ENCODE measurements at regions not wholly inside any gene's neighbourhood (a gene's known extent, or its start where the extent isn't known, plus 50 kb on each side); places are given as distances from the start of the nearest gene placed in this dataset.

GRCh38 chr3:5840056-5840455, 652.5 kb downstream of the EDEM1 start:
- Histone ChIP-seq H3K4me1 (ENCODE audit: control insufficient read depth, insufficient read depth, low read length) (no peaks in the 10 kb centered on the region), H3K4me3 (ENCODE audit: low read length) (no peak overlapping the region), H3K36me3 (ENCODE audit: control insufficient read depth, insufficient read depth, low read length) (no peaks in the 10 kb centered on the region), H3K9me3 (ENCODE audit: control insufficient read depth, low read length) (no peaks in the 10 kb centered on the region), H3K27ac (ENCODE audit: low read depth, low read length) (no peak overlapping the region), H3K27me3 (ENCODE audit: control insufficient read depth, insufficient read depth, low read length, poor library complexity, severe bottlenecking) (no peaks in the 10 kb centered on the region), H3K9ac (ENCODE audit: extremely low read depth, low read length, poor library complexity, severe bottlenecking) (no peak overlapping the region)
- Mint-ChIP-seq H3K4me1 (no peaks in the 10 kb centered on the region), H3K27me3 (ENCODE audit: insufficient read depth) (no peaks in the 10 kb centered on the region), H3K27ac (no peak overlapping the region), H3K9me3 (no peaks in the 10 kb centered on the region), H3K36me3 (ENCODE audit: low read depth) (no peaks in the 10 kb centered on the region), H3K4me3 (no peak overlapping the region)
- 88 to 94% methylated on average over 1 to 3 of the region's 3 CpGs for WGBS, 2 experiments (ENCODE audit: insufficient coverage in 1 of 2, insufficient read length in 1 of 2)
- TF ChIP-seq, protein P1, sequence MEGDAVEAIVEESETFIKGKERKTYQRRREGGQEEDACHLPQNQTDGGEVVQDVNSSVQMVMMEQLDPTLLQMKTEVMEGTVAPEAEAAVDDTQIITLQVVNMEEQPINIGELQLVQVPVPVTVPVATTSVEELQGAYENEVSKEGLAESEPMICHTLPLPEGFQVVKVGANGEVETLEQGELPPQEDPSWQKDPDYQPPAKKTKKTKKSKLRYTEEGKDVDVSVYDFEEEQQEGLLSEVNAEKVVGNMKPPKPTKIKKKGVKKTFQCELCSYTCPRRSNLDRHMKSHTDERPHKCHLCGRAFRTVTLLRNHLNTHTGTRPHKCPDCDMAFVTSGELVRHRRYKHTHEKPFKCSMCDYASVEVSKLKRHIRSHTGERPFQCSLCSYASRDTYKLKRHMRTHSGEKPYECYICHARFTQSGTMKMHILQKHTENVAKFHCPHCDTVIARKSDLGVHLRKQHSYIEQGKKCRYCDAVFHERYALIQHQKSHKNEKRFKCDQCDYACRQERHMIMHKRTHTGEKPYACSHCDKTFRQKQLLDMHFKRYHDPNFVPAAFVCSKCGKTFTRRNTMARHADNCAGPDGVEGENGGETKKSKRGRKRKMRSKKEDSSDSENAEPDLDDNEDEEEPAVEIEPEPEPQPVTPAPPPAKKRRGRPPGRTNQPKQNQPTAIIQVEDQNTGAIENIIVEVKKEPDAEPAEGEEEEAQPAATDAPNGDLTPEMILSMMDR (conservative IDR thresholded peaks at IDR 0.05): no peak
- no peak for DNase-seq

DNA sequence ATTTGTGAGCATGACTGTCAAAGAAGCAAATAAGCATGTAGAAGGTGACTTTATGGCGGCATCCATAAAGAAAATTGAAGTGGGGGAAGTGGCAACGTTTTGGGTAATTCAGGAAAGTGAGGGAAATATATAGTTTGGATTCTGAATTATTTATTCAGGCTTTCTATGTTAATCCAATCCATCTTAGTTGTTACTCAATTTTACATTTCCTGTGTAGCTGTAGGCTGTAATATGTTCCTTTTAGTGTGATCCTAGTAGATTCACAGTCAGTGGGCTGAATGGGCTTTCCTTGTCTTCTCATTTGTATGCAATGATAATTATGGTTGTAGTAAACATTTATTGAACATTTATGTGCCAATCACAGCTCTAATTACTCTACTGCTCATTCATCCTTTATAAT, 654.1 kb downstream of the EDEM1 start:
- Histone ChIP-seq H3K4me1 (ENCODE audit: control insufficient read depth, insufficient read depth, low read length) (no peaks in the 10 kb centered on the region), H3K4me3 (ENCODE audit: low read length) (no peak overlapping the region), H3K9ac (ENCODE audit: extremely low read depth, low read length, poor library complexity, severe bottlenecking) (no peak overlapping the region), H3K27me3 (ENCODE audit: control insufficient read depth, insufficient read depth, low read length, poor library complexity, severe bottlenecking) (no peaks in the 10 kb centered on the region), H3K9me3 (ENCODE audit: control insufficient read depth, low read length) (no peaks in the 10 kb centered on the region), H3K36me3 (ENCODE audit: control insufficient read depth, insufficient read depth, low read length) (no peaks in the 10 kb centered on the region), H3K27ac (ENCODE audit: low read depth, low read length) (no peak overlapping the region)
- no peak for DNase-seq
- H3K36me3 Mint-ChIP-seq (ENCODE audit: low read depth): no peaks in the 10 kb centered on the region
- TF ChIP-seq, protein P1 (conservative IDR thresholded peaks at IDR 0.05): no peak
- no peaks in the 10 kb centered on the region for H3K4me1 Mint-ChIP-seq
- H3K4me3 Mint-ChIP-seq: no peak overlapping the region
- WGBS, 2 experiments (ENCODE audit: insufficient coverage in 1 of 2, insufficient read length in 1 of 2): 94% methylated on average over 2 of the region's 2 CpGs; no CpG with 5 or more reads in 1 of the 2 experiments
- H3K9me3 Mint-ChIP-seq: no peaks in the 10 kb centered on the region
- no peaks in the 10 kb centered on the region for H3K27me3 Mint-ChIP-seq (ENCODE audit: insufficient read depth)
- no peak overlapping the region for H3K27ac Mint-ChIP-seq

DNA sequence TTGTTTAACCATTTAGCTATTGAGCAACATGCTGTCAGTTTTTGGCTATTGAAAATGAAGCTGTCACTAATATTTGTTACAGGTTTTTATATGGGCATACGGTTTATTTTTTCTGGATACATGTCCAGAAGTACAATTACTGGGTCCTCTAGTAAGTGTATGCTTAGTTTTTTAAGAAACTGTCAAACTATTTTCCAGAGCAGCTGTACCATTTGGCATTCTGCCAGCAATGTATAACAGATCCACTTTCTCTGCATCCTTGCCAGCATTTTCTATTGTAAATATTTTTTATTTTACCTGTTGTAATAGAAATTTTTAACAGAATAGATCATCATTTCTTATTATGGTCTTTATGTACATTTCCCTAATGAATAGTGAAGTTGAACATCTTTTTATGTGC, 658.8 kb downstream of the EDEM1 start:
- 100% methylated on average over 1 of the region's 1 CpG for WGBS, 2 experiments (ENCODE audit: insufficient coverage in 1 of 2, insufficient read length in 1 of 2)
- Histone ChIP-seq H3K27me3 (ENCODE audit: control insufficient read depth, insufficient read depth, low read length, poor library complexity, severe bottlenecking) (no peaks in the 10 kb centered on the region), H3K4me1 (ENCODE audit: control insufficient read depth, insufficient read depth, low read length) (no peaks in the 10 kb centered on the region), H3K36me3 (ENCODE audit: control insufficient read depth, insufficient read depth, low read length) (no peaks in the 10 kb centered on the region), H3K27ac (ENCODE audit: low read depth, low read length) (no peak overlapping the region), H3K9ac (ENCODE audit: extremely low read depth, low read length, poor library complexity, severe bottlenecking) (no peak overlapping the region), H3K4me3 (ENCODE audit: low read length) (no peak overlapping the region), H3K9me3 (ENCODE audit: control insufficient read depth, low read length) (no peaks in the 10 kb centered on the region)
- Mint-ChIP-seq H3K27ac (no peak overlapping the region), H3K36me3 (ENCODE audit: low read depth) (no peaks in the 10 kb centered on the region), H3K27me3 (ENCODE audit: insufficient read depth) (no peaks in the 10 kb centered on the region), H3K4me3 (no peak overlapping the region), H3K9me3 (no peaks in the 10 kb centered on the region), H3K4me1 (no peaks in the 10 kb centered on the region)
- DNase-seq: no peak
- TF ChIP-seq, protein P1 (conservative IDR thresholded peaks at IDR 0.05): no peak

Data from endodermal cell (in vitro differentiated cells).